ACC112 (cell line): ENCODE measurements at regions not wholly inside any gene's neighbourhood (a gene's known extent, or its start where the extent isn't known, plus 50 kb on each side); places are given as distances from the start of the nearest gene placed in this dataset.

Experiments used
- H2AFZ ChIP-seq: fragments of 200-600 bp; sonication (generic); one replicate; pipeline ENCODE4 v1.6.0; 2017; ENCODE audit warnings: antibody characterized with exemption, low read length; ENCODE audit not compliant: unreplicated experiment
- H3K27ac ChIP-seq: fragments of 200-600 bp; sonication (generic); 2 replicates; pipeline ENCODE4 v1.5.1; 2014; ENCODE audit warnings: low read depth, mild to moderate bottlenecking, antibody characterized with exemption, low read length, moderate library complexity
- H3K27me3 ChIP-seq: fragments of 200-600 bp; sonication (generic); 2 replicates; pipeline ENCODE4 v1.6.1; 2014; ENCODE audit warnings: mild to moderate bottlenecking, antibody characterized with exemption, low read length, moderate library complexity, mixed read lengths; ENCODE audit not compliant: insufficient read depth
- H3K36me3 ChIP-seq: fragments of 200-600 bp; sonication (generic); 2 replicates; pipeline ENCODE4 v1.6.1; 2016; ENCODE audit warnings: mild to moderate bottlenecking, antibody characterized with exemption, low read length, moderate library complexity, mixed read lengths; ENCODE audit not compliant: insufficient read depth
- H3K4me1 ChIP-seq: fragments of 200-600 bp; sonication (generic); one replicate; pipeline ENCODE4 v1.6.1; 2016; ENCODE audit warnings: low read length, mixed read lengths; ENCODE audit not compliant: insufficient read depth, unreplicated experiment, control insufficient read depth
- H3K4me3 ChIP-seq: fragments of 200-600 bp; sonication (generic); 2 replicates; pipeline ENCODE4 v1.5.1; 2014; ENCODE audit warnings: mild to moderate bottlenecking, low read depth, low read length
- H3K79me2 ChIP-seq: fragments of 200-600 bp; sonication (generic); one replicate; pipeline ENCODE4 v1.6.0; 2016; ENCODE audit warnings: low read length; ENCODE audit not compliant: control insufficient read depth, unreplicated experiment, insufficient read depth

GRCh38 chr3:84039099-84039498 lies 919.7 kb upstream of the CADM2 start:
- no peaks in the 10 kb centered on the region for H3K79me2 ChIP-seq
- no peaks in the 10 kb centered on the region for H3K36me3 ChIP-seq
- H2AFZ ChIP-seq = no peak overlapping the region
- H3K4me1 ChIP-seq = no peaks in the 10 kb centered on the region
- no peak overlapping the region for H3K4me3 ChIP-seq
- H3K27ac ChIP-seq = no peak overlapping the region
- H3K27me3 ChIP-seq = no peaks in the 10 kb centered on the region

GRCh38 chr3:84042399-84043106 lies 916.2 kb upstream of the CADM2 start:
- Histone ChIP-seq H3K36me3 (no peaks in the 10 kb centered on the region), H3K4me1 (no peaks in the 10 kb centered on the region), H2AFZ (no peak overlapping the region), H3K27ac (no peak overlapping the region), H3K79me2 (no peaks in the 10 kb centered on the region), H3K27me3 (no peaks in the 10 kb centered on the region), H3K4me3 (no peak overlapping the region)

- no peaks in the 10 kb centered on the region for H3K79me2 ChIP-seq
- no peak overlapping the region for H2AFZ ChIP-seq
- no peaks in the 10 kb centered on the region for H3K4me1 ChIP-seq
- H3K36me3 ChIP-seq = no peaks in the 10 kb centered on the region
- H3K27ac ChIP-seq = no peak overlapping the region
- no peaks in the 10 kb centered on the region for H3K27me3 ChIP-seq
- no peak overlapping the region for H3K4me3 ChIP-seq
These were observed 891.9 kb upstream of the CADM2 start for GRCh38 chr3:84066915-84067314.

GRCh38 chr3:84073664-84074063 lies 885.1 kb upstream of the CADM2 start:
- Histone ChIP-seq H2AFZ (no peak overlapping the region), H3K4me1 (no peaks in the 10 kb centered on the region), H3K27me3 (no peaks in the 10 kb centered on the region), H3K27ac (no peak overlapping the region), H3K36me3 (no peaks in the 10 kb centered on the region), H3K79me2 (no peaks in the 10 kb centered on the region), H3K4me3 (no peak overlapping the region)

GRCh38 chr3:84074767-84075166 lies 884.0 kb upstream of the CADM2 start:
- H3K27me3 ChIP-seq = no peaks in the 10 kb centered on the region
- H3K4me1 ChIP-seq = no peaks in the 10 kb centered on the region
- no peak overlapping the region for H2AFZ ChIP-seq
- H3K79me2 ChIP-seq = no peaks in the 10 kb centered on the region
- H3K36me3 ChIP-seq = no peaks in the 10 kb centered on the region
- H3K4me3 ChIP-seq = no peak overlapping the region
- H3K27ac ChIP-seq = no peak overlapping the region

GRCh38 chr3:84077479-84077878 lies 881.3 kb upstream of the CADM2 start:
- no peak overlapping the region for H2AFZ ChIP-seq
- no peaks in the 10 kb centered on the region for H3K27me3 ChIP-seq
- H3K36me3 ChIP-seq = no peaks in the 10 kb centered on the region
- H3K27ac ChIP-seq = no peak overlapping the region
- H3K79me2 ChIP-seq = no peaks in the 10 kb centered on the region
- H3K4me1 ChIP-seq = no peaks in the 10 kb centered on the region
- no peak overlapping the region for H3K4me3 ChIP-seq

- no peak overlapping the region for H2AFZ ChIP-seq
- H3K36me3 ChIP-seq = no peaks in the 10 kb centered on the region
- no peak overlapping the region for H3K27ac ChIP-seq
- no peaks in the 10 kb centered on the region for H3K4me1 ChIP-seq
- H3K79me2 ChIP-seq = no peaks in the 10 kb centered on the region
- H3K27me3 ChIP-seq = no peaks in the 10 kb centered on the region
- H3K4me3 ChIP-seq = no peak overlapping the region
These were observed 876.1 kb upstream of the CADM2 start for GRCh38 chr3:84082726-84083125.

- Histone ChIP-seq H3K27ac (no peak overlapping the region), H2AFZ (no peak overlapping the region)
These were observed 865.9 kb upstream of the CADM2 start for GRCh38 chr3:84092907-84093306.

GRCh38 chr3:84096188-84096587 lies 862.6 kb upstream of the CADM2 start:
- H2AFZ ChIP-seq = no peak overlapping the region
- no peaks in the 10 kb centered on the region for H3K27me3 ChIP-seq
- no peak overlapping the region for H3K4me3 ChIP-seq
- H3K27ac ChIP-seq = no peak overlapping the region
- H3K36me3 ChIP-seq = no peaks in the 10 kb centered on the region
- H3K79me2 ChIP-seq = no peaks in the 10 kb centered on the region
- H3K4me1 ChIP-seq = no peaks in the 10 kb centered on the region

More at GRCh38 chr3:84092907-84093306, 865.9 kb upstream of the CADM2 start:
- no peak overlapping the region for H3K4me3 ChIP-seq
- no peaks in the 10 kb centered on the region for H3K79me2 ChIP-seq
- no peaks in the 10 kb centered on the region for H3K27me3 ChIP-seq
- H3K4me1 ChIP-seq = no peaks in the 10 kb centered on the region
- H3K36me3 ChIP-seq = no peaks in the 10 kb centered on the region

- Histone ChIP-seq H2AFZ (no peak overlapping the region), H3K79me2 (no peaks in the 10 kb centered on the region), H3K4me1 (no peaks in the 10 kb centered on the region), H3K27ac (no peak overlapping the region), H3K4me3 (no peak overlapping the region), H3K36me3 (no peaks in the 10 kb centered on the region), H3K27me3 (no peaks in the 10 kb centered on the region)
These were observed 857.9 kb upstream of the CADM2 start for GRCh38 chr3:84100861-84101260.

GRCh38 chr3:84108442-84108971 lies 850.3 kb upstream of the CADM2 start:
- H2AFZ ChIP-seq = no peak overlapping the region
- no peaks in the 10 kb centered on the region for H3K4me1 ChIP-seq
- H3K27ac ChIP-seq = no peak overlapping the region
- H3K36me3 ChIP-seq = no peaks in the 10 kb centered on the region
- H3K4me3 ChIP-seq = no peak overlapping the region
- no peaks in the 10 kb centered on the region for H3K27me3 ChIP-seq
- H3K79me2 ChIP-seq = no peaks in the 10 kb centered on the region
